ENCODE measurements at regions not wholly inside any gene's neighbourhood (a gene's known extent, or its start where the extent isn't known, plus 50 kb on each side); places are given as distances from the start of the nearest gene placed in this dataset.

DNA sequence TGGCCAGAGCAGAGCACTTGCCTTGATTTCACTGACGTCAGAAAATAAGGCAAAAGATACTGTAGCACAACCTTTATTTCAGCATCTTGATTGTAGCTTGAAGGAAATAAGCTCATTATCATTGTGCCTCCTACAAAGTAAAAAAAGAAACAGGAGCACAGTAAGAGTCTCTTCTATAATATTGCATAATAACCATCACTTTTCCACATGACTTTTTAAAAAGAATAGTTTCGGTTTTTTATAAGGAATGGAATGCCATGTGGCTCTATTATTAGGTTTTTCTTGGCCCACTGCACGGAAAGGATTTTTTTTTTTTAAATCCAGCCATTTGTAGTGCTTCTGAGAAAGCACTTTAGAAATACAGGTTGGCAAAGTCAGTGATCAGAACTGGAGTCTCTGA is 655.3 kb downstream of the LRRC70 start:
- intact Hi-C loops (cut with DNase I) = no loop called here
- Histone ChIP-seq H3K27ac (no peak overlapping the region), H3K4me1 (no peaks in the 10 kb centered on the region), H3K27me3 (no peaks in the 10 kb centered on the region), H3K9me3 (no peaks in the 10 kb centered on the region), H3K36me3 (no peaks in the 10 kb centered on the region), H3K4me3 (no peak overlapping the region)
- no peak for TF ChIP-seq CTCF (IDR thresholded peaks at IDR 0.05)
- no peak for DNase-seq (ENCODE audit: low spot score in 2 of 2)

DNA sequence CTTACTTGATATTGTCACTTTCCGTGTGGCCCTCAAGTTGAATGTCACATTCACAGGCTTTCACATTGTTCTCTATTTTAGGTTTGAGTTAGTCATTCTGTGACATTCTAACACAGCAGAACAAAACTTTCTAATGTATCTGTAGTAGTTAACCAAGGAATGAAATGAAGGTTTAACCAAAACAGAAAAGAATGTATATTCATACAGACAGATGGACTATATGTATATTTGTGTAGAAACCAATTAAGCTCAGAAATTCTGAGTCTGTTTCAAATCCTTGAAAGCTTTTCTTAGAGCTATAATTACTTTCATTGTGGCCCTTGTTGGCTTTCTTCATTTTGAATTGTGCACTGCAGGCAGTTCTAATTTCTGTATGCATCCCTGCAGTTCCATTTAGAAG is 654.7 kb downstream of the LRRC70 start:
- intact Hi-C loops (cut with DNase I) = no loop called here
- Histone ChIP-seq H3K27ac (no peak overlapping the region), H3K4me1 (no peaks in the 10 kb centered on the region), H3K4me3 (no peak overlapping the region), H3K9me3 (no peaks in the 10 kb centered on the region), H3K27me3 (no peaks in the 10 kb centered on the region), H3K36me3 (no peaks in the 10 kb centered on the region)
- DNase-seq (ENCODE audit: low spot score in 2 of 2) = no peak
- no peak for TF ChIP-seq CTCF (IDR thresholded peaks at IDR 0.05)

DNA sequence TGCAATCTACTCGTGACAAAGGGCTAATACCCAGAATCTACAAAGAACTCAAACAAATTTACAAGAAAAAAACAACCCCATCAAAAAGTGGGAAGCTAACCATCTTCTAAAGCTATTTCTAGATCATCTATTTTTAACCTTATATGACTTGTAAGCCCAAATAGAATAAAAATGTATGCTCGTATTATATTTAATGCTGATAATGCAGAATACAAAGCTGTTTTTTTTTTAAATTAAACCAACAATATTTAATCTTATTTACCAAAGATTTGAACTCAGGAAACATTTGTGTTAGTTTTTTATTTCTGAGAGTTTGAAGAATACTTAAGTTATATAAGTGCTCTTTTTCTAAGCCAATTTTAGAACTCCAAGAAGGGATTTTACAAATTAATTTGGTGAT is 652.1 kb downstream of the LRRC70 start:
- intact Hi-C loops (cut with DNase I) = no loop called here
- Histone ChIP-seq H3K4me3 (no peak overlapping the region), H3K27me3 (no peaks in the 10 kb centered on the region), H3K4me1 (no peaks in the 10 kb centered on the region), H3K9me3 (no peaks in the 10 kb centered on the region), H3K27ac (no peak overlapping the region), H3K36me3 (no peaks in the 10 kb centered on the region)
- no peak for TF ChIP-seq CTCF (IDR thresholded peaks at IDR 0.05)
- no peak for DNase-seq (ENCODE audit: low spot score in 2 of 2)

DNA sequence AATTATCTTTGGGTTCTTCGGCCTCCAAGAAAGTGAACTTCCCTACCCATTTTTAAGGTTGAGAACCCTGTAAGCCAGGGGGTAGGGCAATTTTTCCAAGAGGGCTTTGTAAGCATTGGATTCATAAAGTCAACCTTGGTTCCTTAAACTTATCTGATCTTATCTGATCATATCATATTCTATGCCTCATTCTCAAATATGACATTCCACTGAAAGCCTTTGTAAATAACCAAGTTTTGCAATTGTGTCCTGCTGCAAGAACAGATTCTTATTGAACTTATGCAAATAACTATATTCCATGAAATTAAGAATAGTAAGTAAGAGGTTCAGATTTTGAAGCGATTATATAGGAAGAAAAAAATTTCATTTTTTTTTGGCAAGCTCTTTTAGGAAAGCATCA is 649.5 kb downstream of the LRRC70 start:
- no peaks in the 10 kb centered on the region for H3K27me3 ChIP-seq
- DNase-seq (ENCODE audit: low spot score in 2 of 2) = no peak
- intact Hi-C loops (cut with DNase I) = no loop called here
- H3K4me3 ChIP-seq = no peak overlapping the region
- no peak for TF ChIP-seq CTCF (IDR thresholded peaks at IDR 0.05)
- H3K27ac ChIP-seq = no peak overlapping the region
- H3K4me1 ChIP-seq = no peaks in the 10 kb centered on the region
- H3K9me3 ChIP-seq = no peaks in the 10 kb centered on the region
- no peaks in the 10 kb centered on the region for H3K36me3 ChIP-seq

- intact Hi-C loops (cut with DNase I) = no loop called here
- Histone ChIP-seq H3K27ac (no peak overlapping the region), H3K4me1 (no peaks in the 10 kb centered on the region), H3K27me3 (no peaks in the 10 kb centered on the region), H3K4me3 (no peak overlapping the region), H3K36me3 (no peaks in the 10 kb centered on the region), H3K9me3 (no peaks in the 10 kb centered on the region)
- no peak for TF ChIP-seq CTCF (IDR thresholded peaks at IDR 0.05)
- no peak for DNase-seq (ENCODE audit: low spot score in 2 of 2)
Measured at GRCh38 chr5:63220244-63220643, 641.6 kb downstream of the LRRC70 start.

DNA sequence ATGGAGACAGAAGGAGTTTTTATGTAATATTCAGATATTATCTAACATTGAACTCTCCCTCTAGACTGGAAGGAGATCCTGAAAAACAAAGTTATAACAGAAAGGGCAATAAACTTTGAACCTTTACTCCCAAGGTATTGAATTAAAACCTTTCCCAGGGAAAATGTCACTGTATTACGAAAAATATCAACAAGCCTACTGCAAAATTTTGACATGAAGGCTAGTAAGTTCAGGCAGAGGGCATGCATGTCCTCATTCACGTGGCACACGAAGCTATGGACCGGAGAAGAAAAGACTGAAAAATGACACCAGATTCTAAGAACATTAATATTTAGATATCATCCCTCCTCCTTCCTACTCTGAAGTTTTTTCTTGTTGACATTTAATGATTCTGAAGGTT is 638.8 kb downstream of the LRRC70 start:
- H3K4me3 ChIP-seq = no peak overlapping the region
- intact Hi-C loops (cut with DNase I) = no loop called here

More for the DNA sequence above, 638.8 kb downstream of the LRRC70 start:
- H3K27me3 ChIP-seq = no peaks in the 10 kb centered on the region
- no peak overlapping the region for H3K27ac ChIP-seq
- no peaks in the 10 kb centered on the region for H3K36me3 ChIP-seq
- no peaks in the 10 kb centered on the region for H3K9me3 ChIP-seq
- DNase-seq (ENCODE audit: low spot score in 2 of 2) = no peak
- H3K4me1 ChIP-seq = no peaks in the 10 kb centered on the region
- no peak for TF ChIP-seq CTCF (IDR thresholded peaks at IDR 0.05)

All from ascending aorta (tissue), 2 donors.